Activated CD4-positive, alpha-beta T cell treated with anti-CD3 and anti-CD28 coated beads for 24 hours (primary cell): ENCODE measurements at regions not wholly inside any gene's neighbourhood (a gene's known extent, or its start where the extent isn't known, plus 50 kb on each side); places are given as distances from the start of the nearest gene placed in this dataset.

Experiments
- DNase-seq, 2 donors: peaks; one replicate each; pipeline ENCODE4 v3.0.0-alpha.2; 2020; ENCODE audit warnings: low read depth in 2 of 2

- DNase-seq = no peak
Observed at GRCh38 chr9:118401546-118401945, 697.3 kb downstream of the TLR4 start.

- no peak for DNase-seq
Observed at GRCh38 chr9:118414676-118415075, 710.5 kb downstream of the TLR4 start.

GRCh38 chr9:118418887-118419565 lies 714.8 kb downstream of the TLR4 start:
- DNase-seq = no peak

- DNase-seq = no peak
Observed at GRCh38 chr9:118419676-118420075, 715.5 kb downstream of the TLR4 start.

GRCh38 chr9:118422508-118422907 lies 718.3 kb downstream of the TLR4 start:
- DNase-seq = no peak

GRCh38 chr9:118423021-118423420 lies 718.8 kb downstream of the TLR4 start:
- DNase-seq = no peak

- DNase-seq = no peak
Observed at GRCh38 chr9:118423721-118424120, 719.5 kb downstream of the TLR4 start.

GRCh38 chr9:118426772-118427171 lies 722.6 kb downstream of the TLR4 start:
- no peak for DNase-seq

GRCh38 chr9:118438810-118439209 lies 734.6 kb downstream of the TLR4 start:
- no peak for DNase-seq

GRCh38 chr9:118439441-118439840 lies 735.2 kb downstream of the TLR4 start:
- no peak for DNase-seq

- no peak for DNase-seq
Observed at GRCh38 chr9:118444403-118444802, 740.2 kb downstream of the TLR4 start.

GRCh38 chr9:118446943-118447639 lies 742.9 kb downstream of the TLR4 start:
- no peak for DNase-seq

GRCh38 chr9:118449554-118449953 lies 745.4 kb downstream of the TLR4 start:
- DNase-seq = no peak

GRCh38 chr9:118455259-118455658 lies 751.1 kb downstream of the TLR4 start:
- DNase-seq = no peak

GRCh38 chr9:118455788-118456187 lies 751.6 kb downstream of the TLR4 start:
- DNase-seq = no peak

- DNase-seq = no peak
Observed at GRCh38 chr9:118457171-118458000, 753.2 kb downstream of the TLR4 start.

GRCh38 chr9:118459913-118460312 lies 755.7 kb downstream of the TLR4 start:
- no peak for DNase-seq

- no peak for DNase-seq
Observed at GRCh38 chr9:118463419-118463818, 759.2 kb downstream of the TLR4 start.

- DNase-seq = no peak
Observed at GRCh38 chr9:118473521-118473920, 769.3 kb downstream of the TLR4 start.

GRCh38 chr9:118478752-118479151 lies 774.5 kb downstream of the TLR4 start:
- DNase-seq = no peak

- DNase-seq = no peak
Observed at GRCh38 chr9:118482306-118482705, 778.1 kb downstream of the TLR4 start.

GRCh38 chr9:118483677-118484076 lies 779.5 kb downstream of the TLR4 start:
- DNase-seq = no peak

- no peak for DNase-seq
Observed at GRCh38 chr9:118503236-118503635, 799.0 kb downstream of the TLR4 start.
